Activated CD4-positive, CD25-positive, alpha-beta regulatory T cell treated with anti-CD3 and anti-CD28 coated beads, Interleukin-2, amount 50 U/mL, for 24 hours (primary cell): ENCODE measurements at regions not wholly inside any gene's neighbourhood (a gene's known extent, or its start where the extent isn't known, plus 50 kb on each side); places are given as distances from the start of the nearest gene placed in this dataset.
"Not testable (repeated sequence)": the region's sequence is repeated elsewhere in the genome, so short reads cannot be mapped to it uniquely, and the experiment has no call there.

Experiments
- ATAC-seq, 2 donors: fragments of 150-1000 bp; cut with Tn5 transposase; one replicate each; pipeline ENCODE4 v1.10.0; 2021; ENCODE audit warnings: mild to moderate bottlenecking in 1 of 2, moderate library complexity in 1 of 2

DNA sequence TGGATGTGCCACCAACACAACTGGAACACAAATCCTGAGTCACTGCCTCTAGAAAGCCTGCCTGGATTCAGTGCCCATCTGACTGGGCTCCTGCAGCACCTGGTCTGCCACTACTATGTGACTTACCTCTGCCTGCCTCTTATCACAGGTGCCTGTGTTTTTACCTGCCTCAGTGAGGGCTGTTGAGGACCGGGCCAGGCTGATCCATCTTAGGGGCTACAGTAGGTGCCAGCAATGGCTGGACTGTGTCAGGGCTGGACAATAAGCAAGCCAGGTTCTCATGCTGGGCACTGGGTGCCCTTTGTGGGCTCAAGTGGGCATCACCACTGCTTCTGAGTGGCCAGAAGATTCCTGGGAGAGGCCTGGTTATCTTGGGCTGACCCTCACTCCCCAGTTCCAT is 948.6 kb upstream of the TPTE start:
- not testable (repeated sequence) for ATAC-seq

DNA sequence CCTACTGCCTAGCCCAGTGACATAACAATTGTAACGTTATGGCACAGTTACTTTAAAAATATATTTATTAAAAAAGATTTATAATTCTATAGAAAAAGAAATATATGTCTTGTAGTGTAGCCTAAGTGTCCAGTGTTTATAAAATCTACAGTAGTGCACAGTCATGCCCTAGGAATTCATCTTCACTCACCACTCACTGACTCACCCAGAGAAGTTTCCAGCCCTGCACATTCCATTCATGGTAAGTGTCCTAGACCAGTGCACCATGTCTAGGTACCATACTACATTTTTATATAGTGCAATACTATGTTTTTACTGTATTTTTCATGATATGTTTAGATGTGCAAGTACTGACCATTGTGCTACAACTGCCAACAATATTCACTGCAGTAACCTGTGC is 947.9 kb upstream of the TPTE start:
- not testable (repeated sequence) for ATAC-seq

DNA sequence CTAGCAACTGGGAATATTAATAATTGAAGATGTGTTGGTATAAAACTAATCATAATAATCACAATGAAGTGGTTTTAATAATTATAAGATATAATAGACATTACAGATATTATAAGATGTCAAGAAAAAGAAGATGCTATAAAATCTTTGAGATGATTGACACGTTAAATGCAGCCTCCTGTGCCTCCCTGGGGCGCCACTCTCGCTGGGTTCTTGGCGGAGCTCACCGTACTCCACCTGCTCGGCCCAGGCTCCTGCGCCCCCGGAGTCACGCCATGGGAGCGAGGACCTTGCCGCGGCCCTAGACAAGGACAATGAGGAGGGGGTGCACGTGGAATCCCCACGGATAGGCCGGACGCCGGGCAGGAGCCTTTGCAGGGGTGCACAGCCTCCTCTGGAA is 942.1 kb upstream of the TPTE start:
- not testable (repeated sequence) for ATAC-seq

DNA sequence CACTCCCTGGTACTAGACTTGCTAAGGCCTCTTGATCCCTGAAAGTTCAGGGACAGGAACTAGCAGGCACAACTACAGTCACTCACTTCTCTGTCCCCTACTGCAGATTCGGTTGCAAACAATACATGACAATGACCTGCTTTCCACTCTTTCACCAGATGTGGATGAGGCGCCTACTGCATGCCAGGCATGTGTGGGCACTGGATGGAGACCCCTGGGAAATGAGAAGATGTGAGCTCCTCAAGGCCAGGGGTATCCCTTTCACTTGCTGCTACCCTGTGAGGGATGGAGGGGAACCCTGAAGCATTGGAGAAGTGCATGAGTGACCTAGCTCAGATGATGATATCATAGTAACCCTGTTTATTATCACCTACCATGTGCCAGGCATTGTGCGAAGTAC is 933.4 kb upstream of the TPTE start:
- ATAC-seq, result not testable (repeated sequence)

DNA sequence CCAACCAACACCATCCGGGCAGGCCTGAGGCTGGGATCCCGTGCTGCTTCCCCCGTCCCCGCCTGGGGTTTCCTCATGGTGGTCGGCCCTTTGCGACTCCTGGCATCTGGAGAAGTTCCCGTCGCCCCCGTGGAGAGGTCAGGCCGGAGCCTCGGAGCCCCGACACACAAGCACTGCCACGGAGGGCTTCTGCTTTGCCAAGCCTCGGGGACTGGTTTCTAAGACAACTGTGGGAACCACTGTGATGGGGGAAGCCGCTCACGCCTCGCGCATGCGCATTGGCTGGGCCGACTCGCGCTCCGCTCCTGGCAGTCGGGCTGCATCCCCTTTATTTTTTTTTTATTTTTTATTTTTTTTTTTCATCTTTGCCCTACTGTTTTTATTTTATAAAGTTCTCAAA is 928.8 kb upstream of the TPTE start:
- not testable (repeated sequence) for ATAC-seq

DNA sequence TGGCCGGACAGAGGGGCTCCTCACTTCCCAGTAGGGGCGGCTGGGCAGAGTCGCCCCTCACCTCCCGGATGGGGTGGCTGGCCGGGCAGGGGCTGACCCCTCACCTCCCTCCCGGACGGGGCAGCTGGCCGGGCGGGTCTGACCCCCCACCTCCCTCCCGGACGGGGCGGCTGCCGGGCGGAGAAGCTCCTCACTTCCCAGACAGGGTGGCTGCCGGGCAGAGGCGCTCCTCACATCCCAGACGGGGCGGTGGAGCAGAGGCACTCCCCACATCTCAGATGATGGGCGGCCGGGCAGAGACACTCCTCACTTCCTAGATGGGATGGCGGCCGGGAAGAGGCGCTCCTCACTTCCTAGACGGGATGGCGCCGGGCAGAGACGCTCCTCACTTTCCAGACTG is 927.7 kb upstream of the TPTE start:
- not testable (repeated sequence) for ATAC-seq

DNA sequence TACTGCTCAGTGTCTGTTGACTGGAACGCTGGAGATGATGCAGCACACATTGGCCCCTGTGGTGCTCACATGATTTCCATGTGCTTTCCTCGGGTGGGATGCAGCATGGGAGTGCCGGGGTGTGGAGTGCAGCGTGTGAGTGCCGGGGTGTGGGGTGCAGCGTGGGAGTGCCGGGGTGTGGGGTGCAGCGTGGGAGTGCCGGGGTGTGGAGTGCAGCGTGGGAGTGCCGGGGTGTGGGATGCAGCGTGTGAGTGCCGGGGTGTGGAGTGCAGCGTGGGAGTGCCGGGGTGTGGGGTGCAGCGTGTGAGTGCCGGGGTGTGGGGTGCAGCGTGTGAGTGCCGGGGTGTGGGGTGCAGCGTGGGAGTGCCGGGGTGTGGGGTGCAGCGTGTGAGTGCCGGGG is 907.4 kb upstream of the TPTE start:
- ATAC-seq, result not testable (repeated sequence)

DNA sequence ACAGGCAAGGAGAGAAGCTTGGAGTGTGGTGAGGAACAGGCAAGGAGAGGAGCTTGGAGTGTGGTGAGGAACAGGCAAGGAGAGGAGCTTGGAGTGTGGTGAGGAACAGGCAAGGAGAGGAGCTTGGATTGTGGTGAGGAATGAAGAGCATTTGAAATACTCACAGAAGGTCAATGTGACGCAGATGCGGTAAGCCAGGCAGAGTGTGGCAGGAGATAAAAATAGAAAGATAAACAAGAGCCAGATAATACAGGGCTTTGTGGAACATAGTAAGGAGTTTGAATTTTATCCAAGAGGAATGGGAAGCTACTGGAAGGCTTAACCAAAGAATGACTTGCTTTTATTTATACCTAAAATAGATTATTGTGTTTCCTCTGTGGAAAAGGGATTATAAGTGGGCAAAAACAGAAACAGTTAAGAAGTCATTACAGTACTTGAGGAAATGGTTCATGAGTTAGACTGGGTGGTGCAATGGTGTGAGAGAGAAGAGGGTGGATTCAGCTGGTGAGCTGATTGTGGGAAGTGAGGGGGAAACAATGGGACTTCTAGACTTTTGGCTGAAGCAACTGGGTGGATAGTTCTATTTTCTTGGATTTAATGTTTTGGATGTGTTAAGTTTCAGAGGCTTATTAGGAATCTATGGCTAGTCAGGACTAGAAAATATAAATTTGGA is 900.1 kb upstream of the TPTE start:
- not testable (repeated sequence) for ATAC-seq

DNA sequence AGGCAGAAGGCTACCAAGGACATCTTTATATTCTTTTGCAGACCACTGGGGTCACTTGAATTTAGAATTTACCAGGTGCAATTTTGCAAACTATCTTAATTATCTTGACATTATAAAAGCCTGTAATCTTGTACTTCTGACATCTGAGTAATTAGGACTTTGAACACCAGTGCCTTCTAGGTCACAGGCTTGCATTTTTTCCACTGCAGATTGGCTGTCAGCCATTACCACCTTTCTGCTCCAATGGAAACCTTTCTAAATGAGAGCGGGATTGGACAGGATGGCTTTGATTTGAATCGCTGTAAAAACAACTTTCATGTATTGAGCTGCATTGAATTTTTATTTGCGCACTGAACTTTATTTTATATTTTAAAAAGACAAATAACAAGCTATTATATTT is 893.3 kb upstream of the TPTE start:
- ATAC-seq, result not testable (repeated sequence)

DNA sequence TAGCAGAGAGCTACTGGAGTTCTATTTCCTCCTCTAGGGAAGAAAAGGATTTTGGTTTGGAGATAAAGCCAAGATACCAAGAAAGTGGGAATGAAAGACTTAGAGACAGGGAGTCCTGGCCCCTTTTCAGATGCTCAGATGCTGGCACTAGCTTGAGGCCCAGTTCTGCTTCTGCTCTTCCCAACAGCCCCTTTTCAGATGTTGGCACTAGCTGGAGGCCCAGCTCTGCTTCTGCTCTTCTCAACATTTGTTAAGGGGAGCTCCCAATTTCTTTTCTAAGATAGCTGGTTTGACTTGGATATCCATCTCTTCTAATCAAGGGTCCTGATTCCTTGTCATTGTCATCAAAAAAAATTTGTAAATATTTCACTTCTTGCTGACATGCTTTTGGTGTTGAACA is 874.0 kb upstream of the TPTE start:
- ATAC-seq, result not testable (repeated sequence)

DNA sequence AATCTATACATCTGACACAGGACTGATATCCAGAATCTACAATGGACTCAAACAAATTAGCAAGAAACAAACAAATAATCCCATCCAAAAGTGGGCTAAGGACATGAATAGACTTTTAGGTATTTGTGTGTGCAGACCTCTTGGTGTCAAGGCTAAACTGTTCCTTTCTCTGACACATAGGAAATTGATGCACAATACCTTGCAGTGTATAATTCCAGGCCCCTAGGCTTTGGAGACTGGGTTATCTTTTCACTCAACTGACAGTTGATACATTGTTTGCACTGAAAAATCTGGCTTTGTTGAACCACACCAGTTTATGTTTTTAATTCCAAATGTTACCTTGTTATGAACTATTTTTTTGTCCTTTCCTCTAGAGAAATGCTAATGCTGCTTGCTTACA is 873.1 kb upstream of the TPTE start:
- not testable (repeated sequence) for ATAC-seq

DNA sequence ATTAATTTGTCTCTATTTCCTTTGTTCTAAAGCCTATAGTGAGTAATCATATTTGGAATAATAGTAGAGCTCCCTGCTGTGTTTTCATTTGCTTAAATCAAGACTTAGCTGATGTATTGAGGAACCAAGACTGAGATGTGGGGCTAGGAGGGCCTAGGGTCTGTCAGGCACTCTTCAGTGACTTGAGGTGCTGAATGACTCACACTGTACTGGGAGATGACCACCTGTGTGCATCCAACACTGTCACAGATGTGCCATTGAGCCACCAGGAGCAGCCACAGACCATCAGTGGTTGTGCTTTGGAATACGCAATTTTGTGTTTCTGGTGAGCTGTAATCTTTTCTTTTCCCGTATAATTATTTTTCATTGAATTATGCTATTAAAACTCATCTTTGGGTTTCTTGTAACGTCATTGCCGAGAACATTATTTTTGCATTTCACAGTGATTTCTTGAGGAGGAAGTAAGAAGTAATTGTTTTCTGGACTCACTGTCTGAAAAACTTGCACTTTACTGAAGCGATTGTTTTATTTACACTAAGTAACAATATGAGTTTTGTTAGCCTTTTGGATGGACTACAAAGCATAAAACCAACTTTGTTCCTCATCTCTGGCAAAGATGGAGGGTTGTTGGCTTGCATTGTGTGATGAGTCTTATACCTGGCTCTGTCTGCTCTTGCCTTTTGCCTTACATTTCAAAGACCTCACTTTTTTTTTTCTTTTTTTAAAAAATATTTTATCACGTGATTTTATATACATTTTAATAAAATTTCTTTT is 872.2 kb upstream of the TPTE start:
- ATAC-seq, result not testable (repeated sequence)

DNA sequence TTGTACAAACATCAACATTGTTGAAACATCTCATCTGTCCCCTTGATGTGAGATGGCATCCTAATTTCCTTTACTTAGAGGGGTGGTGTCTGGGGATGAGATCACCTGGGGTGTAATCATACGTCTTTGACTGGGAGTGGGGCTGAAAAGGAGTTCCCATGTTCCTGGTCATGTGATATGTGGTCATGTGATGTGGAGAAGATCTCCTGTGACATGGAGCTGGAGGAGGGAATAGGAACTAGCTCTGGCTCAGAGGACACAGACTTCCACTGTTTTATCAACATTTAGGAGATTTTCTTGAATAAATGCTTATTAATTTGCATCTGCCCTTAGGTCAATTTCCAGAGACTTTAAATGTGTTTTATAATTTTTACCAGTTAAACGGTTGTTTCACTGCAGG is 868.6 kb upstream of the TPTE start:
- not testable (repeated sequence) for ATAC-seq

DNA sequence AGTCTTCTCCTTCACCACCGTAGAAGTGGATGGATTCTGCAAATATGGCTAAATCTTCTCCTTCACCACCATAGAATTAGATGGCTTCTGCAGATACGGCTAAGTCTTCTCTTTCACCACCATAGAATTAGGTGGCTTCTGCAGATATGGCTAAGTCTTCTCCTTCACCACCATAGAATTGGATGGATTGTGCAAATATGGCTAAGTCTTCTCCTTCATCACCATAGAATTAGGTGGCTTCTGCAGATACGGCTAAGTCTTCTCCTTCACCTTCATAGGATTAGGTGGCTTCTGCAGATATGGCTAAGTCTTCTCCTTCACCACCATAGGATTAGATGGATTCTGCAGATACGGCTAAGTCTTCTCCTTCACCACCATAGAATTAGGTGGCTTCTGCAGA is 866.2 kb upstream of the TPTE start:
- ATAC-seq, result not testable (repeated sequence)

DNA sequence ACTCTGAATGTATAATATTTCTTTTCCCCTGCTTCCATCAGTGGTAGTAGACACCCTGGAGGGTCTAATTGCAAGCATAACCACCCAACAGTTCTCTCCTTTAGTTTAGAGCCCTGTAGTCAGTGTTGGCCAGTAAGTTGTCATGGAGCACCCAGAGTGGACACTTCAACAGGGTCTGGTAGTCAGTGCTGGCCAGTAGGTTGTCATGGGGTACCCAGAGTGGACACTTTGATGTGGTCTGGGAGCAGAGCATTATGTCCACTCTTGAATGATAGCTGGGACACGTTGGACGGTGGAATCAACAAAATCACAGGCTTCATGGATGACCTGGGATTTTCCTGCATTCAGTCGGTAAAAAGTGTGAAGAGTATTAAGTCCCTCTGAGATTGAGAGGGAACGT is 864.9 kb upstream of the TPTE start:
- not testable (repeated sequence) for ATAC-seq

DNA sequence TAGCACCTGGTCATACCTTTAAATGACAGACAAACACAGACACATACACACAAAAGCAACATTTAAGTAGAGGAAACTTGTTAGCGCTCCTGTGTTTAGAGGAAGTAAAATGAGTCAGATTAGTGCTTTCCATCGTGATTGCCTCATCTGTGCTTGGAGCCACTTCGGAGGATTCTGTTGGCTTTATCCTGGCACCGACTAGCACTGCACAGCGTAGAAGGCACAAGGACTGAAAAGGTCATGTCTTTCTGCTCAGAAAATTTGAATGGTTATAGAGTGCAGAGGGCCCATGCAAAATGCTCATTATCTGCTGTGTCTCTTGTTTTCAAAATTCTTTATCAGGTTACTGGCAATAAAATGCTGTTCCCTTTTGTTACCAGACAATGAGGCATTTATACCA is 863.6 kb upstream of the TPTE start:
- ATAC-seq, result not testable (repeated sequence)

DNA sequence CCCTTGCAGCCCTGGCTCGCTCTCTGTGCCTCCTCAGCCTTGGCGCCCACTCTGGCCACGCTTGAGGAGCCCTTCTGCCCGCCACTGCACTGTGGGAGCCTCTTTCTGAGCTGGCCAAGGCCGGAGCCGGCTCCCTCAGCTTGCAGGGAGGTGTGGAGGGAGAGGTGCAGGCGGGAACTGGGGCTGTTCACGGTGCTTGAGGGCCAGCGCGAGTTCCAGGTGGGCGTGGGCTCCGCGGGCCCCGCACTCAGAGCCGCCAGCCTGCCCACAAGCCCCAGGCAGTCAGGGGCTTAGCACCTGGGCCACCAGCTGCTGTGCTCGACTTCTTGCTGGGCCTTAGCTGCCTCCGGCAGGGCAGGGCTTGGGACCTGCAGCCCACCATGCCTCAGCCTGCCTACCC is 861.5 kb upstream of the TPTE start:
- not testable (repeated sequence) for ATAC-seq

DNA sequence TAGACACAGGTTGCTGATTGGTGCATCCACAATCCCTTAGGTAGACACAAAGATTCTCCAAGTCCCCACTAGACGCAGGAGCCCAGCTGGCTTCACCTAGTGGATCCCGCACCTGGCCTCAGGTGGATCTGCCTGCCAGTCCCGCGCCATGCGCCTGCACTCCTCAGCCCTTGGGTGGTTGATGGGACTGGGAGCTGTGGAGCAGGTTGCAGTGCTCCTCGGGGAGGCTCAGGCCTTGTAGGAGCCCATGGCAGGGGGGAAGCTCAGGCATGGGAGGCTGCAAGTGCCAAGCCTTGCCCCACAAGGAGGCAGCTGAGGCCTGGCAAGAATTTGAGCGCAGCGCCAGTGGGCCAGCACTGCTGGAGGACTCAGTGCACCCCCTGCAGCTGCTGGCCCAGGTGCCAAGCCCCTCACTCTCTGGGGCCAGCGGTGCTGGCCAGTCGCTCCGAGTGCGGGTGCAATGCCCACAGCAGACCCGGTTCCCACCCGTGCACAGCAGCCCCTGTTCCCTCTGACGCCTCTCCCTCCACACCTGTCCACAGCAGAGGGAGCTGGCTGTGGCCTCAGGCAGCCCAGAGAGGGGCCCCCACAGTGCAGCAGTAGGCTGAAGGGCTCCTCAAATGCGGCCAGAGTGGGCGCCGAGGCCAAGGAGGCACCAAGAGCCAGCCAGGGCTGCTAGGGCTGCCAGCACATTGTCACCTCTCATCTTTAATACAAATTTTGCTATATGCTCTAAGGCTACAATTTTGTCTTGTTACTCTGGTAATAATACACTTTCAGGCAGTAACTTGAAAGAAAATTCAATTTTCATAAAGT is 857.3 kb upstream of the TPTE start:
- ATAC-seq, result not testable (repeated sequence)

DNA sequence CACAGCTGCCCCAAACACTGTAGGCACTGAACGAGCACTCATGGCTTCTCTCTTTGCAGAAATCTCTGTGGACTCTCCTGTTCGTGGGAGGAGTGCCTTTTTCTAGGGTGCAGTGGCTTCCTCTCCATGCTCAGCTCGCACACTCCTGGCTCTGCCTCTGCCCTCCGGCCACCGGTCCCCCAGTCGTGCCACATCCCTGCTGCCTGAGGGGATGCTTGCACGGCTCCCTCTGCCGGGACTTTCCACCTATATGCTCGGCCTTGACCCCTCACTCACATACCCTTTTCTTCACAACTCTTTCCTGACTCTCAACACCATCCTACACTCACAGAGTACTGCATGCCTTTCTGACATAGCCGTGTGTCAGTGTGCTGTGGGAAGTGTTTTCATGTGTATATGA is 845.6 kb upstream of the TPTE start:
- ATAC-seq, result not testable (repeated sequence)

DNA sequence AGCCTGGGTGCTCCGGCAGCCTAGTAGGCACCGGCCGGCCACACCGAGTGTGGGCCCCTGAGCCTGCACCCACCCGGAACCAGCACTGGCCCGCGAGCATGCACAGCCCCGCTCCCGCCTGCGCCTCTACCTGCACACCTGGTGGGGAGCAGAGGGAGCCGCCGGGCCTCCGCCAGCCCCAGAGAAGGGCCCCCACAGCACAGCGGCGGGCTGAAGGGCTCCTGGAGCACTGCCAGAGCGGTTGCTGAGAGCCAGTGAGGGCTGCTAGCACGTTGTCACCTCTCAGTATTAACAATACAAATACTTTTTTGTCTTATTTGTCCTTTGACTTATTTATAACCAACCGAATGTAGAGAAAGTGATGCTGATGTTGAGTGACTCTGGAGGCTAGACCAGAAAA is 842.4 kb upstream of the TPTE start:
- not testable (repeated sequence) for ATAC-seq

DNA sequence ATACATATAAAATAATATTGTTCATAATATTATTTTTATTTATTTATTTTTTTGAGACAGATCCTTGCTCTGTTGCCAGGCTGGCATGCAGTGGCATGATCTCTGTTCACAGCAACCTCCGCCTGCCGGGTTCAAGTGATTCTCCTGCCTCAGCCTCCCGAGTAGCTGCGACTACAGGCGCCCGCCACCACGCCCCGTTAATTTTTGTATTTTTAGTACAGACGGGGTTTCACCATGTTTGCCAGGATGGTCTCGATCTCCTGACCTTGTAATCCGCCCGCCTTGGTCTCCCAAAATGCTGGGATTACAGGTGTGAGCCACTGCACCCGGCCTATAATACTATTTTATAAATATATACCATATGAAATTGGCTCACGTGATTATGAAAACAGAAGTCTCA is 832.4 kb upstream of the TPTE start:
- ATAC-seq, result not testable (repeated sequence)

DNA sequence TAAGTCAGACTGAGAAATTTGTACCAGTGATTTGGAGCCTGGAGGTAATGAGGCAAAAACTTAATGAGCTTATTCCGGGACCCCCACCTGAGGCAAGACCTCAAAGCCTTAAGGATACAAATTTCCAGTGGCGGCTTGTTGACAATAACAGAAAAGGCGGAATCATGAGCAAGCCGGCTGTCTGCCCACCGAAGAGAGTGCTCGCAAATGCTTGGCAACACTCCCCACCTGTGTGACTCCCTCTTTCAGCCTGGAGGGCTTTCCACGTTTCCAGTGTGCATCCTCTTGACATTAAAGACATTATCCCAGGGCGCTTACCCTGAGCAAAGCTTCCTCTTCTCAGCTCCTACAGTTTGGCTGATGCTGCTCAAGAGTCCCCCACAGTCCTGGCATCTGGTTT is 830.4 kb upstream of the TPTE start:
- not testable (repeated sequence) for ATAC-seq

DNA sequence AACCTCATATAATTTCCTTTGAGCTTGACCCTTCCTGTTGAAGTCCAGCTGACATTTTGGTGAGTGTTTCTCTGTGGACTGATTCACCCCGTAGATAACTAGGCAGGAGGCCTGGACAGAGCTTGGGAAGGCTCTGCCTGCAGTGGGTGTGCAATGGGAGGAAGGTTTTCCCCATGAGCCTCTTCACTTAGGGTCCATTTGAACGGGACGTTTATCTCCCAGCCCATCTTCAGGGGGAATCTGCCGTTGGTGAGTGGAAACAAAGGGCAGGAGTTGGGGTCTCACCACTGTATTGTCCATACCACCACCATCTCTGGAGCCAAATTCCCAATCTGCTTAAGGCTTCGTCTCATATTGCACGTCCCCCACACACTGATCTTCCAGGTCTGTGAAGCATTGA is 825.6 kb upstream of the TPTE start:
- not testable (repeated sequence) for ATAC-seq
